Stimulated activated CD4-positive, alpha-beta T cell treated with anti-CD3 and anti-CD28 coated beads, TNF-alpha, amount 100 ng/mL, for 48 hours (primary cell): ENCODE measurements at regions not wholly inside any gene's neighbourhood (a gene's known extent, or its start where the extent isn't known, plus 50 kb on each side); places are given as distances from the start of the nearest gene placed in this dataset.
"Not testable (repeated sequence)": the region's sequence is repeated elsewhere in the genome, so short reads cannot be mapped to it uniquely, and the experiment has no call there.

Experiments used
- DNase-seq, 3 donors: peaks; one replicate each; pipeline ENCODE4 v3.0.0-alpha.2; 2020; ENCODE audit warnings: low read depth in 3 of 3

DNA sequence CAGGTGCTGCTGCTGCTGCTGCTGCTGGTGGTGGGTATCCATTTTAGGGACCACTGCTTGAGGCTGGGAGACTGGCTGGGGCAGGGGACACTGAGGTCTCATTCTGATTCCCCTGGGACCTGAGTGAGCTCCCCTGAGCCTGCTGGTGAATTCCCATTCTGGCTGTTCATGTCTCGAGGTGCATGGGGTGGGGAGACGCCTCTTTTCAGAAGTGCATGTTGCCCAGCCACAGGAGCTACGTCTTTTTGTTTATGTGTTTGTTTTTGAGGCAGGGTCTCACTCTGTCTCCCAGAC, 133.4 kb downstream of the RHOU start:
- DNase-seq: no peak

GRCh38 chr1:228869312-228869824, 134.1 kb downstream of the RHOU start:
- no peak for DNase-seq

- no peak for DNase-seq
Observed at GRCh38 chr1:228870041-228870713, 134.9 kb downstream of the RHOU start.

GRCh38 chr1:228871314-228872061, 136.2 kb downstream of the RHOU start:
- no peak for DNase-seq

- no peak for DNase-seq
Observed at GRCh38 chr1:228872080-228872479, 136.8 kb downstream of the RHOU start.

- no peak for DNase-seq
Observed at GRCh38 chr1:228873709-228874108, 138.4 kb downstream of the RHOU start.

GRCh38 chr1:228875741-228876140, 140.5 kb downstream of the RHOU start:
- no peak for DNase-seq

GRCh38 chr1:228876187-228876586, 140.9 kb downstream of the RHOU start:
- no peak for DNase-seq

- DNase-seq: no peak
Observed at GRCh38 chr1:228879164-228879563, 143.9 kb downstream of the RHOU start.

GRCh38 chr1:228882041-228882770, 146.9 kb downstream of the RHOU start:
- DNase-seq: no peak

GRCh38 chr1:228882771-228883450, 147.6 kb downstream of the RHOU start:
- DNase-seq: no peak

GRCh38 chr1:228883535-228883934, 148.3 kb downstream of the RHOU start:
- DNase-seq: no peak

GRCh38 chr1:228884196-228884595, 148.9 kb downstream of the RHOU start:
- no peak for DNase-seq

- no peak for DNase-seq
Observed at GRCh38 chr1:228884615-228885566, 149.6 kb downstream of the RHOU start.

DNA sequence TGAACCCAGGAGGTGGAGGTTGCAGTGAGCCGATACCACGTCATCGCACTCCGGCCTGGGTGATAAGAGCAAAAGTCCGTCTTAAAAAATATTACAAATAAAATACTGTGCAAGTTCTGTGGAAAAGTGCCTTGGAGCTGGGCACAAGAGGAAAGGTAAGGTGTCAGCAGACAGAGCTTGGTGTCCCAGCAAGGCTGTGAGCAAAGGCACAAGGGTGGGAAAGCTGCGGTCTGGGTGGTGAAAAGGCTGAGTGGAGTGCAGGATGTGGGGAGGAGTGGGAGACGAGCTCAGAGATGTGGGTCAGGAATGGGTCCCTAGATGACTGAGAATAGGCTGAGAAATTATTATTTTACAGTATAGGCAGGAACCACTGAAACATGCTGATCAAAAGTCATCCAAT, 150.6 kb downstream of the RHOU start:
- DNase-seq: no peak

- DNase-seq: no peak
Observed at GRCh38 chr1:228887101-228887500, 151.8 kb downstream of the RHOU start.

GRCh38 chr1:228887960-228888359, 152.7 kb downstream of the RHOU start:
- no peak for DNase-seq

DNA sequence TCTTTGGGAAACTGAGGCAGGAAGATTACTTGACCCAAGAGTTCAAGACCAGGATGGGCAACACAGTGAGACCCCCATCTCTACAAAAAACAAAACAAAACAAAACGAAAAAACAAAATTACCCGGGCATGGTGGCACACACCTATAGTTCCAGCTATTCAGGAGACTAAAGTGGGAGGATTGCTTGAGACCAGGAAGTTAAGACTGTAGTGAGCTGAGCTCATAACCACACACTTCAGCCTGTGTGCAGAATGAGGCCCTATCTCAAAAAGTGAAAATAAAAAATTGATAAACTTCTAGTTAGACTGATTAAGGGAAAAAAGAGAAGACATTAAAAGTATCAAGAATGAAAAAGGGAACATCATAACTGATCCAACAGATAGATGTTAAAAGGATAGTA, 154.0 kb downstream of the RHOU start:
- no peak for DNase-seq

GRCh38 chr1:228891272-228892034, 156.2 kb downstream of the RHOU start:
- no peak for DNase-seq

GRCh38 chr1:228892200-228892599, 156.9 kb downstream of the RHOU start:
- DNase-seq: not testable (repeated sequence)
